ENCODE measurements at regions not wholly inside any gene's neighbourhood (a gene's known extent, or its start where the extent isn't known, plus 50 kb on each side); places are given as distances from the start of the nearest gene placed in this dataset.
"Not testable (repeated sequence)": the region's sequence is repeated elsewhere in the genome, so short reads cannot be mapped to it uniquely, and the experiment has no call there.

DNA sequence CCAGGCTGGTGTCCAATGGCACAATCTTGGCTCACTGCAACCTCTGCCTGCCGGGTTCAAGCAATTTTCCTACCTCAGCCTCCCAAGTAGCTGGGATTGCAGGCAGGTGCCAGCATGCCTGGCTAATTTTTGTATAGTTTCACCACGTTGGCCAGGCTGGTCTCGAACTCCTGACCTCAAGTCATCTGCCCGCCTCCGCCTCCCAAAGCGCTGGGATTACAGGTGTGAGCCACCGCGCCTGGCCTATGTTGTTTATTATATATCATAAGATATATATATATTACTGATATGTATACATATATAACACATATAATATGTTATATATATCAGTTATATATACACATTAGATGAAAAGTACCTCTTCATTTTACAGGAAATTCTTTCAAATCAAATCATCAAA lies 914.7 kb downstream of the FOXD4L5 start:
- H3K9me3 ChIP-seq (ENCODE audit: control insufficient read depth, insufficient read depth, low read length); H3K4me3 ChIP-seq (ENCODE audit: low read length); H3K4me1 ChIP-seq (ENCODE audit: control insufficient read depth, insufficient read depth, low read length); H3K27me3 ChIP-seq (ENCODE audit: control insufficient read depth, insufficient read depth, low read length); DNase-seq (ENCODE audit: low read depth, low spot score); H3K36me3 ChIP-seq (ENCODE audit: control insufficient read depth, insufficient read depth, low read length); H3K27ac ChIP-seq (ENCODE audit: low read length): not testable (repeated sequence)
- no CpG with 5 or more reads among the region's 8 CpGs for WGBS (ENCODE audit: insufficient coverage, insufficient read length)

DNA sequence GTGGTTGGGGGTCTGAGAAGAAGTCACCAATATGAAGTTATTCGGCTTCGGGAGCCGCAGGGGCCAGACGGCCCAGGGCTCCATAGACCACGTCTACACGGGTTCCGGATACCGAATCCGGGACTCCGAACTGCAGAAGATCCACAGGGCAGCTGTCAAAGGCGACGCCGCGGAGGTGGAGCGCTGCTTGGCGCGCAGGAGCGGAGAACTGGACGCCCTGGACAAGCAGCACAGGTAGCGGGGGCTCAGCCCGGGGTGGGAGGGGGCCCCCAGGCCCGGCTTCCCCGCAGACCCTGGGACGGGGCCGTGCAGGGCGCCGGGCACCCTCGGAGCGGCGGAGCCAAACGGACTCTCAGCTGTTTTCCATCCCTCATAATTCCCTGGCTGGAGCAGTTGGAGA lies 915.4 kb downstream of the FOXD4L5 start:
- not testable (repeated sequence) for H3K4me3 ChIP-seq (ENCODE audit: low read length); H3K4me1 ChIP-seq (ENCODE audit: control insufficient read depth, insufficient read depth, low read length); H3K27ac ChIP-seq (ENCODE audit: low read length); H3K36me3 ChIP-seq (ENCODE audit: control insufficient read depth, insufficient read depth, low read length); DNase-seq (ENCODE audit: low read depth, low spot score); H3K27me3 ChIP-seq (ENCODE audit: control insufficient read depth, insufficient read depth, low read length); H3K9me3 ChIP-seq (ENCODE audit: control insufficient read depth, insufficient read depth, low read length)
- no CpG with 5 or more reads among the region's 31 CpGs for WGBS (ENCODE audit: insufficient coverage, insufficient read length)

DNA sequence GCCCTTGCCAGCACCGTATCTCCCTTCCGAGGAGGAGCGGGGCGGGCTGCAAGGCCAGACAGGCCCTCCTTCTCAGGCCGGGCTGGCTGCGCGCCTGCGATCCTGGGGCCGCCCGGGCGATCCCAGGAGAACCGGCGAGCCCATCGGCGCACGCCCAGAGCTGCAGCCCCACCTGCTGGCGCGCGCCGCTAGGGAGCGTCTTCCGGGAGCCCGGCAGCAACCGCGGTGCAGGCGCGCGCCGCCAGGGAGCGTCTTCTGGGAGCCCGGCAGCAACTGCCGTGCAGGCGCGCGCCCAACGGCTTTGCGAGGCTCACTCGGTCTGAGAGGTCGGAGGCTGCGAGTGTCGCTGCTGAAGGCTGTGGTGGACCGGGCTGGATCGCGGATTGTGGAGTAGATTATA lies 915.9 kb downstream of the FOXD4L5 start:
- WGBS (ENCODE audit: insufficient coverage, insufficient read length) = no CpG with 5 or more reads among the region's 44 CpGs
- not testable (repeated sequence) for DNase-seq (ENCODE audit: low read depth, low spot score); H3K4me3 ChIP-seq (ENCODE audit: low read length)

DNA sequence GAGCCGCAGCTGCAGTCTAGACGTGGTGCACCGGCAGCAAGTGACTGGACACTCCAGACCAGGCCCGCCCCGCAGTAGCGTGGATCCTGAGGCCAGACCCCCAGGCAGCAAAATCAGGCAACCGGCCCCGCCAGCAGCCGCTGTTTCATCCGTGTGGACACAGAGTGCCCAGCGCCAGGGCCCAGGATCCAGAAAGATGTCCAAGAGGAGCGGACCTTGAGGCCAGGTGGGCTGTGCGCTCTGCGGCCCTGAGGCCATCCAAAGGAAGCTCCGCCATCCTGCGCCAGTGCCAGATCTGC lies 916.4 kb downstream of the FOXD4L5 start:
- H3K4me1 ChIP-seq (ENCODE audit: control insufficient read depth, insufficient read depth, low read length); H3K9me3 ChIP-seq (ENCODE audit: control insufficient read depth, insufficient read depth, low read length); H3K27me3 ChIP-seq (ENCODE audit: control insufficient read depth, insufficient read depth, low read length); DNase-seq (ENCODE audit: low read depth, low spot score); H3K36me3 ChIP-seq (ENCODE audit: control insufficient read depth, insufficient read depth, low read length); H3K27ac ChIP-seq (ENCODE audit: low read length): not testable (repeated sequence)
- H3K4me3 ChIP-seq (ENCODE audit: low read length) = peak overlapping the region; percentile 8; the same call in 1 of the 2 replicates
- WGBS (ENCODE audit: insufficient coverage, insufficient read length) = no CpG with 5 or more reads among the region's 16 CpGs

More for the DNA sequence above, 915.9 kb downstream of the FOXD4L5 start:
- H3K36me3 ChIP-seq (ENCODE audit: control insufficient read depth, insufficient read depth, low read length); H3K27me3 ChIP-seq (ENCODE audit: control insufficient read depth, insufficient read depth, low read length); H3K4me1 ChIP-seq (ENCODE audit: control insufficient read depth, insufficient read depth, low read length); H3K27ac ChIP-seq (ENCODE audit: low read length); H3K9me3 ChIP-seq (ENCODE audit: control insufficient read depth, insufficient read depth, low read length): not testable (repeated sequence)

DNA sequence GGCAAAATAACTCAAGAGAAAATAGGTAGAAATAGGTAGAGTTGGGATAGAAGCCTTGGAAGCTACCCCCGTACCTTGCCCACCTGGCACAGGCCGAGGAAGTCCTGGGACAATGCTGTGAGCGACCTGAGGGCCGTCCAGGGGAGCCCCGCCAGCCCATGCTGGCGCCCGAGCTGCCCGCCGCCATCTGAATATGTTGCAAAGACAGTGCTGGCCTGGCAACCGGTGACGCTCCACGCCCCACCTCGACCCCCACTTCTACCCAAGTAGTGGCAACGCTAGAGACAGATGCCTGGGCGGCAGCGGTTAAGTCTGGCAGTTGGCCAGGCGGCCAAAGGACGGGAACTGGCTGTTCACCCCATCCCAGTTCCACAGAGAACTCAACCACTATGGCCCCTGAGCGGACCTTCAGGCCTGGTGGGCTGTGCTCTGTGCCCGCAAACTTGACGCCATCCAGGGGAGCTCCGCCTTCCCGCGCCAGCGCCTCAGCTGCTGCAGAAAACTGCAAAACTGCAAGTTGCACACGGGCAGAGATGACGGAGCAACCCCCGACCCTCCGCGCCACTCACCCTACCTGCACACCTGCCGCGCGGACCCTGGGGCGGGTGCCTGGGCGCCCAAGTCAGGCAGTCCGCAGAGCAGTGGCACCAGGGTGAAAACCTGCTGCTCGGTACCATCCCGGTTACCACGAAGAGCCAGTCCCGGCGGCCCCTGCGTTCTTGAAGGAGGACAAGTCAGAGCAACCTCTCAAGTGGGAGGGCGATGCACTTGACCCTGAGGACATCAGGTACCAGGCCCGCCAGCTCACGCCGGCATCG lies 917.0 kb downstream of the FOXD4L5 start:
- not testable (repeated sequence) for DNase-seq (ENCODE audit: low read depth, low spot score); H3K27ac ChIP-seq (ENCODE audit: low read length); H3K27me3 ChIP-seq (ENCODE audit: control insufficient read depth, insufficient read depth, low read length); H3K9me3 ChIP-seq (ENCODE audit: control insufficient read depth, insufficient read depth, low read length); H3K4me1 ChIP-seq (ENCODE audit: control insufficient read depth, insufficient read depth, low read length); H3K36me3 ChIP-seq (ENCODE audit: control insufficient read depth, insufficient read depth, low read length)
- H3K4me3 ChIP-seq (ENCODE audit: low read length) = peak overlapping the region; percentile 8; the same call in 1 of the 2 replicates
- no CpG with 5 or more reads among the region's 47 CpGs for WGBS (ENCODE audit: insufficient coverage, insufficient read length)

All from iPS DF 6.9 (cell line).